HFFc6 (cell line): ENCODE measurements at regions not wholly inside any gene's neighbourhood (a gene's known extent, or its start where the extent isn't known, plus 50 kb on each side); places are given as distances from the start of the nearest gene placed in this dataset.

Experiments used
- DNase-seq: peaks from one replicate; pipeline ENCODE4 v3.0.0-alpha.2; 2018
- H3K27ac Mint-ChIP-seq: 2 replicates; pipeline ENCODE4 v1.8.0; 2020; ENCODE audit warnings: mild to moderate bottlenecking, mixed read lengths
- H3K27me3 Mint-ChIP-seq: 2 replicates; pipeline ENCODE4 v1.8.0; 2021; ENCODE audit warnings: mild to moderate bottlenecking, moderate library complexity, mixed read lengths; ENCODE audit not compliant: insufficient read depth
- H3K36me3 Mint-ChIP-seq: 2 replicates; pipeline ENCODE4 v1.8.0; 2021; ENCODE audit warnings: low read depth, mixed read lengths
- H3K4me1 Mint-ChIP-seq: 2 replicates; pipeline ENCODE4 v1.8.0; 2020; ENCODE audit warnings: low read depth, mixed read lengths
- H3K4me3 Mint-ChIP-seq: 2 replicates; pipeline ENCODE4 v1.8.0; 2020; ENCODE audit warnings: mild to moderate bottlenecking, moderate library complexity, mixed read lengths
- H3K9me3 Mint-ChIP-seq: 2 replicates; pipeline ENCODE4 v1.8.0; 2020; ENCODE audit warnings: mild to moderate bottlenecking, mixed read lengths
- TF ChIP-seq, protein P1 (sequence below): fragments of 200-600 bp; sonication (generic); IDR thresholded peaks from 2 replicates; pipeline ENCODE4 v1.5.0; 2021; ENCODE audit warnings: antibody characterized with exemption, mild to moderate bottlenecking

DNA sequence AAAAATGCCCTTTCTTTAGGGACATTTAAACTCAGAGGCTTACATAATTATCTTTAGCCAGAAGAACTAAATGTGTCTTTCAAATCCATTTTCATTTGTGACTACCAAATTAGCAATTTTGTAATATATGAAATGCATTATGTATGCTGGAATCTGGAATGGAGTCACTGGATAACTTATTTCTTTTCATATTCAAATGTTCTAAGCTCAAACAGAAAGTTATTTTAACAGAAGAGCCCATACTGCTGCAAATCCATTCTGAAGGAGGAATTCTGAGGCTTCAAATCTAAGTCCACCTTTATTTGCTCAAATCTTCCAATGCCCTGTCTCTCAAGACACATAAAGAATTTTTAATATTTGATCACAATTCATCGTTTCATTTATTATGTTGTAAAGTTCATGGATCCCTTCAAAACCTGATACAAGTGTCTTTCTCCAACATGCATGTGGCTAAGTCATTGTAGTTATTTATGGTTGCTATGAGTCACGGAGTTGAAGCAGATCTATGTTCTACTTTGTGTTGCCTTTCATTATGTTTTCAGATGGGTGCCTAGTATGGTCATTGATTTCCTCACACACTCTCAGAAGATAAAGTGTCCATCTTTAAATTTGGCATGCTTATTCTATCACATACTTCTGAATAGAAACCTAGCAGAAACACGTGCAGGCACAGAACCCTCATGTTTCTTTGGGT lies 214.8 kb upstream of the GCFC2 start:
- Mint-ChIP-seq H3K9me3 (peaks cover 11% of the 10 kb centered on the region), H3K27ac (no peak overlapping the region), H3K4me3 (no peak overlapping the region), H3K27me3 (no peaks in the 10 kb centered on the region), H3K36me3 (no peaks in the 10 kb centered on the region), H3K4me1 (no peaks in the 10 kb centered on the region)
- no peak for DNase-seq
- TF ChIP-seq, protein P1, sequence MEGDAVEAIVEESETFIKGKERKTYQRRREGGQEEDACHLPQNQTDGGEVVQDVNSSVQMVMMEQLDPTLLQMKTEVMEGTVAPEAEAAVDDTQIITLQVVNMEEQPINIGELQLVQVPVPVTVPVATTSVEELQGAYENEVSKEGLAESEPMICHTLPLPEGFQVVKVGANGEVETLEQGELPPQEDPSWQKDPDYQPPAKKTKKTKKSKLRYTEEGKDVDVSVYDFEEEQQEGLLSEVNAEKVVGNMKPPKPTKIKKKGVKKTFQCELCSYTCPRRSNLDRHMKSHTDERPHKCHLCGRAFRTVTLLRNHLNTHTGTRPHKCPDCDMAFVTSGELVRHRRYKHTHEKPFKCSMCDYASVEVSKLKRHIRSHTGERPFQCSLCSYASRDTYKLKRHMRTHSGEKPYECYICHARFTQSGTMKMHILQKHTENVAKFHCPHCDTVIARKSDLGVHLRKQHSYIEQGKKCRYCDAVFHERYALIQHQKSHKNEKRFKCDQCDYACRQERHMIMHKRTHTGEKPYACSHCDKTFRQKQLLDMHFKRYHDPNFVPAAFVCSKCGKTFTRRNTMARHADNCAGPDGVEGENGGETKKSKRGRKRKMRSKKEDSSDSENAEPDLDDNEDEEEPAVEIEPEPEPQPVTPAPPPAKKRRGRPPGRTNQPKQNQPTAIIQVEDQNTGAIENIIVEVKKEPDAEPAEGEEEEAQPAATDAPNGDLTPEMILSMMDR: no peak

DNA sequence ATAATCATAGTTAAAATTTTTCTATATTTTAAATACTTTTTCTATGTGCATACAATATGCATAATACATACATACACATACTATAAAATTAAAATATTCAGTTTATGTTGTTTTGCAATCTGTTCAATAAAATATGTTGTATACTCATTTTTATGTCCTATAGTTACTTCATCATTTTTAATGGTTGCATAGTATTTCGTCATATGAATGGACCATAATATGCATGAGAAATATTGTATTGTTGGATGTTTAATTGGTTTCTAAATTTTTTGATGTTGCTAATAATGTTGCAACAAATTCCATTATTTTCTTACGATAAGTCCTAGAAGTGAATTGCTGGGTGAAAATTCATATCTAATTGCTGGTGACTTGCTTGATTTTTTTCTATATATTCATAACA lies 211.5 kb upstream of the GCFC2 start:
- Mint-ChIP-seq H3K9me3 (peaks cover 19% of the 10 kb centered on the region), H3K36me3 (0 out of 2 replicates have a peak, but pooled peaks cover 5% of the 10 kb centered on the region), H3K4me3 (no peak overlapping the region), H3K27ac (no peak overlapping the region), H3K27me3 (no peaks in the 10 kb centered on the region), H3K4me1 (no peaks in the 10 kb centered on the region)
- TF ChIP-seq, protein P1: no peak
- DNase-seq: no peak

DNA sequence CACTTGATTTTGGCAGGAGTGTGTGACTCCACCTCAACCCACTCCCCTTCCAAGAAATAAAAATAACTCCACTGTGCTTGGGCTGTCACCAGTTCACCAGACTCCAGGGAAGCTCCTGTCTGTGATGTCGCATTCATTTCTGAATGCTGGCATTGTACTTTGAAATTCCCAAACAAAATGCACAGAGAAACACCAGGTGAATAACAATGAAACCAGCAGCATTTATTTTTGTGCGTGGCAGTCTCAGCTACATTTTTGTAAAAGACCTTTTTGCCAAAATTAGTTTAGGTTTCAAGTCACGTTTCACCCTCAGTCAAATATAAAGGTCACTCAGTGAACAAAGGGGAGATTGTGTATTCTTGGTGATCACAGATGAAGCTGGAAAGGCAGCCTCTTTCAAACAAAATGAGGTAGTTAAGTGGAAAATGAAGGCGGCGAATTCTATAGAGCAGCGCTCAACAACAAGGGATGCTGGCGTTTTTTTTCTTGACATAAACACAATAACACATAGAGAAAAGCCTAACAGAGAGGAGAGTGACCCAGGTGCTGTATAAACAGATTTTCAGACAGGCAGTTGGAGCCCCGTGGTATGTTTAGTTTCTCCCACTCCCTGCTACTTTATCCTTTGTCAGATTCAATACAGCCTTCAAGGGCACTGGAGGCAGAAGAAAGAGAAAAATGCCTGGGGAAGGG lies 210.3 kb upstream of the GCFC2 start:
- Mint-ChIP-seq H3K4me1 (no peaks in the 10 kb centered on the region), H3K27me3 (no peaks in the 10 kb centered on the region), H3K4me3 (no peak overlapping the region), H3K27ac (no peak overlapping the region), H3K9me3 (peaks cover 19% of the 10 kb centered on the region), H3K36me3 (0 out of 2 replicates have a peak, but pooled peaks cover 5% of the 10 kb centered on the region)
- DNase-seq: no peak
- TF ChIP-seq, protein P1: no peak

DNA sequence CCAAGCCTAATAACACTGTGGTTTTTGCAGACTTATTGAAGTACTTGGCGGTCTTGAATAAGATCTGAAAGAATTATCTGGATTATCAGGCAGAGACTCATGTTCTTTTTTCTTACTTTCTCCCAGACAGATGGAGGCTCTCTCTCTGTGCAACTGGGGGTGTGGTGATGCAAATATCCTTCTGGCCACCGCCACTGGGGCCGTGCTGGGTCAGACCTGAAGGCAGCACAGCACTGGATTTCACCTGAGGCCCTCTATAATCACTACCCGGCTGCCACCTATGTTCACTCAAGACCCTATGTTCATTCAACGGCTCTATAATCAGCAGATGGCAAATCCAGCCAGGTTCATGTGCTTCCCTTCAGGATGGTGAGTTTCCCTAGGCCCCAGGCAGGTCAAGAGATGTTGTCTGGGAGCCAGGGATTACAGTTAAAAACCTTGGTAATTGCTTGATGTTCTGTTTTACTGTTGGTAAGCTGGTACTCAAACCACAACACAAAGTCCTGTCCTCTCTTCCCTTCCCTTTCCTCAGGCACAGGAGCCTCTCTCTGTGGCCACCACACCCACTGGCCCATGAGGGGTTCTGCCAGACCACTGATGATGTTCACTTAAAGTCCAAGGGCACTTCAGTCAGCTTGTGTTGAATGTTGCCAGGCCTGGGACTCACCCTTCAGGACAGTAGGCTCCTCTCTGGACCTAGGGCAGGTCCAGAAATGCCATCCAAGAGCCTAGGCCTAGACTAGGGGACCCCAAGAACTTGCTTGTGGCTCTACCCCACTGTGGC lies 205.3 kb upstream of the GCFC2 start:
- H3K4me3 Mint-ChIP-seq: no peak overlapping the region
- no peak overlapping the region for H3K27ac Mint-ChIP-seq
- DNase-seq: no peak
- no peaks in the 10 kb centered on the region for H3K4me1 Mint-ChIP-seq
- TF ChIP-seq, protein P1: no peak
- H3K9me3 Mint-ChIP-seq: peaks cover 32% of the 10 kb centered on the region
- no peaks in the 10 kb centered on the region for H3K27me3 Mint-ChIP-seq
- 0 out of 2 replicates have a peak, but pooled peaks cover 5% of the 10 kb centered on the region for H3K36me3 Mint-ChIP-seq

DNA sequence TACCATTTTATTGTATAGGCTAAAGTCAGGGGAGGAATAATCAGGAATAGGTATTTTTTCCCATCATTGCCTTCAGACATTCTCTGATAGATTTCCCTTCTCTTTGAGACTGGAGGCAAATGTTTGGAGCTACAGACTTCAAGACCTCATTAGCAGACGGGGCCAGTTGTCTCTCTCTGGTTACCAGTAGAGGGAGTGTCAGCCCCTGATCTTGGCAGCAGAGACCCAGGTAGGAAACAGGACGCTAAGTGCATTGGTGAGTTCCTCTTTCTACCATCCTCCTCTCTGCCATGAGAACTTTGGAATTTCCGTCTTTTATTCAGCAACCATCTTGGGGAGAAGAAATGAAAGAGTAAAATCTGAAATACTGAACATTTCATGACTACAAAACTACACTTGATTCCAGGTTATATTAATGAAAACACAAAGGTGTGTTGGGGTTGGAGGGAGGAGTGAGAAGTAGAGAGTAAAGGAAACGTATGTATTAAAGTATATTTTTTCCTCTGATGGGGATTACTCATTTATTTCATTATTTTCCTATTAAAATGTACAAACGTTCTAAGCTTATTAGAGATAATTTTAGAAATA lies 186.2 kb upstream of the GCFC2 start:
- TF ChIP-seq, protein P1: no peak; the same call in 1 of the 2 replicates
- Mint-ChIP-seq H3K4me3 (no peak overlapping the region), H3K36me3 (no peaks in the 10 kb centered on the region), H3K27me3 (no peaks in the 10 kb centered on the region), H3K9me3 (peaks cover 8% of the 10 kb centered on the region; the same call in 1 of the 2 replicates), H3K27ac (no peak overlapping the region), H3K4me1 (no peaks in the 10 kb centered on the region)
- DNase-seq: no peak
